HG03095 (cell line): ENCODE measurements at regions not wholly inside any gene's neighbourhood (a gene's known extent, or its start where the extent isn't known, plus 50 kb on each side); places are given as distances from the start of the nearest gene placed in this dataset.
"Not testable (repeated sequence)": the region's sequence is repeated elsewhere in the genome, so short reads cannot be mapped to it uniquely, and the experiment has no call there.

Source experiments
- ATAC-seq: cut with Tn5 transposase; IDR thresholded peaks from one replicate; pipeline ENCODE4 v1.9.1; 2021; ENCODE audit warnings: moderate library complexity; ENCODE audit not compliant: unreplicated experiment

- ATAC-seq: no peak
Observed at GRCh38 chr9:97772145-97772544, 75.0 kb upstream of the XPA start.

- no peak for ATAC-seq
Observed at GRCh38 chr9:97773091-97773490, 76.0 kb upstream of the XPA start.

DNA sequence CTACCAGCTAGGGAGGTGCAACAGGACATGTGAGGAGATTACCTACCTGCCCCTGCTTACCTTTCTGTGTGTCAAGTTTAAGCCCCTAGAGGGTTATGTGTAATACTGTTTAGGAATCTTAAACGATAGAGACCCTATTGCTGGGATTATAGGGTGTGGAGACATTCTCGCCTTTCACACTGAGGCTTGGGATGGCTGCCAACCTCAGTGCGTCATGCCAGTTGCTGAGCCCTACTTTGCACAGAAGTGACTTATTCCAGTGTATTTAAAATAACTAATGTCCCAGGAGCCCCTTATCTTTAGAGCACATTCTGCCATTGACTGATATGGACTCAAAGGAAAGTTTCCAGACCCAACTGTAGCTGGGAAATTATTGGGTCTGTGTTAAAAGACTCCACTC, 76.6 kb upstream of the XPA start:
- no peak for ATAC-seq

GRCh38 chr9:97774673-97775072, 77.5 kb upstream of the XPA start:
- no peak for ATAC-seq

DNA sequence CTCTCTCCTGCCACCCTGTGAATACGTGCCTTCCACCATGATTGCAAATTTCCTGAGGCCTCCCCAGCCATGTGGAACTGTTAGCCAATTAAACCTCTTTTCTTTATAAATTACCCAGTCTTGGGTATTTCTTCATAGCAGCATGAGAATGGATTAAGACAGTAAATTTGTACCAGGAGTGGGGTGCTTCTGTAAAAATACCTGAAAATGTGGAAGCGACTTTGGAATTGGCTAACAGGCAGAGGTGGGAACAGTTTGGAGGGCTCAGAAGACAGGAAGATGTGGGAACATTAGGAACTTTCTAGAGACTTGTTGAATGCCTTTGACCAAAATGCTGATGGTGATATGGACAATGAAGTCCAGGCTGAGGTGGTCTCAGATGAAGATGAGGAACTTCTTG, 74.3 kb upstream of the FOXE1 start:
- not testable (repeated sequence) for ATAC-seq

DNA sequence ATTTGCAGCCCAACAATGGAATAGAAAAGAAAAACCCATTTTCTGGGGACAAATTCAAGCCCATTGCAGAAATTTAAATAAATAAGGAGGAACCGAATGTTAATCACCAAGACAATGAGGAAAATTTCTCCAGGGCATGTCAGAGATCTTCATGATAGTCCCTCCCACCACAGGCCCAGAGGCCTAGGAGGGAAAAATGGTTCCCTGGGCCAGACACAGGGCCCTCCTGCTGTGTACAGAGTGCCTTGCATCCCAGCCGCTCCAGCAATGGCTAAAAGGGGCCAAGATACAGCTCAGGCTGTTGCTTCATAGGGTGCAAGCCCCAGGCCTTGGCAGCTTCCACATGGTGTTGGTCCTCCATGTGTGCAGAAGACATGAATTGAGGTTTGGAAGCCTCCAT, 73.4 kb upstream of the FOXE1 start:
- ATAC-seq: no peak

GRCh38 chr9:97781902-97782301, 71.1 kb upstream of the FOXE1 start:
- no peak for ATAC-seq

- ATAC-seq: no peak
Observed at GRCh38 chr9:97786341-97786740, 66.7 kb upstream of the FOXE1 start.

- ATAC-seq: no peak
Observed at GRCh38 chr9:97787551-97787950, 65.5 kb upstream of the FOXE1 start.

GRCh38 chr9:97788763-97789663, 64.0 kb upstream of the FOXE1 start:
- ATAC-seq: no peak

- no peak for ATAC-seq
Observed at GRCh38 chr9:97790542-97790941, 62.5 kb upstream of the FOXE1 start.

- ATAC-seq: no peak
Observed at GRCh38 chr9:97791542-97791941, 61.5 kb upstream of the FOXE1 start.

DNA sequence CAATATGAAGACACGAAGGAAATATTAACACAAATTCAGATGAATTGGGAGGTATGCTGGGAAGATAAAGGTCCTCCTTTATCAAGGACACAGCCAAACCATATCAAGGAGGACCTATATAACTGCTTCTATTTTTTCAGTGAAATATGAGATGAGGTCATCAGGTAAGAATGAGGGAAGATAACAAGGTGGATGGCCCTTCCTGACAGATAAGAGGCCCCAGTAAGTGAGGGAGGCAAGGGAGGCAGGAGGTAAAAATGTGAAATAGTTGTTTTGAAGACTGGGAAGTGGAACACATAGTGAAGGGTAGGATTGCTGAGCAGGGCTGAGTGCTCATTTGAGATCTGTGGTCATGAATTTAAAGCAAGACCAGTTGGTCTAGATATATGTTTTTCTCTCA, 60.0 kb upstream of the FOXE1 start:
- no peak for ATAC-seq

- no peak for ATAC-seq
Observed at GRCh38 chr9:97794666-97795065, 58.4 kb upstream of the FOXE1 start.

GRCh38 chr9:97796176-97796575, 56.9 kb upstream of the FOXE1 start:
- ATAC-seq: not testable (repeated sequence)

DNA sequence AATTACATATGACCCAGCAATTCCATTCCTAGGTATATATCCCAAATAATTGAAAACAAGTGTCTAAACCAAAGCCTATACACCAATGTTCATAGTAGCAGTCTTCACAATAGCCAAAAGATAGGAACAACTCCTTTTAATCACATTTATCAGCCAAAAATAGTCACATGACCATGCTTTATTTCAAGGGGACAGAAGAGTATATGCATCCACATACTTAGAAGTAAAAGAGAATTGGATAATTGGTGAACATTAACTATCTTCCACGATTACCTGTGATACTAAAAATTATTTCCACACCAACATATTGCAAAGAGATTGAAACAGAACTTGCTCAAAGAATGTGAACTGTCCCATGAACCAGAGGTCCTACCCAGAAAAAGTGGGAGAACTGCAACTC, 51.8 kb upstream of the FOXE1 start:
- ATAC-seq: no peak

- ATAC-seq: no peak
Observed at GRCh38 chr9:97802276-97802675, 50.8 kb upstream of the FOXE1 start.

- peak; percentile 82 for ATAC-seq
Observed at GRCh38 chr9:97803167-97804058, 49.6 kb upstream of the FOXE1 start.
